Lung (tissue), 11 donors: ENCODE measurements at regions not wholly inside any gene's neighbourhood (a gene's known extent, or its start where the extent isn't known, plus 50 kb on each side); places are given as distances from the start of the nearest gene placed in this dataset.

Source experiments
- ATAC-seq: fragments of 200-7000 bp; cut with Tn5 transposase; one replicate; pipeline ENCODE4 v1.9.1; 2020; ENCODE audit warnings: moderate number of reproducible peaks; ENCODE audit not compliant: insufficient read depth, low FRiP score
- DNase-seq, 3 donors: peaks; one replicate each; pipeline ENCODE4 v3.0.0-alpha.2; 2013 to 2017
- H3K27ac ChIP-seq, 2 donors: one replicate each; pipeline ENCODE4 v1.5.1; 2013; ENCODE audit warnings: mild to moderate bottlenecking in 2 of 2, moderate library complexity in 2 of 2, control low read depth in 1 of 2, inconsistent platforms in 1 of 2, low read depth in 1 of 2, low read length in 1 of 2
- H3K27me3 ChIP-seq, 3 donors: one replicate each; pipeline ENCODE4 v1.5.1; 2013; ENCODE audit warnings: low read length in 2 of 3; ENCODE audit not compliant: control insufficient read depth in 3 of 3, insufficient read depth in 3 of 3
- H3K36me3 ChIP-seq, 4 donors: one replicate each; pipeline ENCODE4 v1.5.1; 2013; ENCODE audit warnings: low read length in 4 of 4, mild to moderate bottlenecking in 1 of 4, moderate library complexity in 1 of 4; ENCODE audit not compliant: control insufficient read depth in 4 of 4, insufficient read depth in 4 of 4
- H3K4me1 ChIP-seq, 5 donors: one replicate each; pipeline ENCODE4 v1.5.1; 2013; ENCODE audit warnings: low read length in 5 of 5, mild to moderate bottlenecking in 2 of 5, moderate library complexity in 1 of 5; ENCODE audit not compliant: control insufficient read depth in 5 of 5, insufficient read depth in 5 of 5
- H3K4me3 ChIP-seq: one replicate; pipeline ENCODE4 v1.5.1; 2013; ENCODE audit warnings: mild to moderate bottlenecking, control low read depth, moderate library complexity
- H3K9ac ChIP-seq, 2 donors: one replicate each; pipeline ENCODE4 v1.5.1; 2013; ENCODE audit warnings: low read length in 2 of 2, control low read depth in 1 of 2; ENCODE audit not compliant: insufficient read depth in 1 of 2
- H3K9me3 ChIP-seq, 4 donors: one replicate each; pipeline ENCODE4 v1.5.1; 2013; ENCODE audit warnings: low read length in 3 of 4, mild to moderate bottlenecking in 1 of 4, moderate library complexity in 1 of 4; ENCODE audit not compliant: control insufficient read depth in 4 of 4, insufficient read depth in 3 of 4
- WGBS, 2 donors: extraction: QIAGEN DNeasy Blood & Tissue Kit; methylation state at CpG; one replicate each; pipeline ENCODE4 v1.1.7; 2013; 5-methylcytosine and 5-hydroxymethylcytosine counted together
- TF ChIP-seq, protein P1 (sequence below): IDR thresholded peaks from 2 replicates; pipeline ENCODE4 v1.5.1; 2012; ENCODE audit warnings: mild to moderate bottlenecking; ENCODE audit errors: control extremely low read depth, extremely low read depth
- donor health status: control.
- donor health status: control.
- donor health status: Bipolar disorder and iron deficiency.
- donor health status: healthy.
- donor health status: DM: yes; HTN: yes; CAD: no.

DNA sequence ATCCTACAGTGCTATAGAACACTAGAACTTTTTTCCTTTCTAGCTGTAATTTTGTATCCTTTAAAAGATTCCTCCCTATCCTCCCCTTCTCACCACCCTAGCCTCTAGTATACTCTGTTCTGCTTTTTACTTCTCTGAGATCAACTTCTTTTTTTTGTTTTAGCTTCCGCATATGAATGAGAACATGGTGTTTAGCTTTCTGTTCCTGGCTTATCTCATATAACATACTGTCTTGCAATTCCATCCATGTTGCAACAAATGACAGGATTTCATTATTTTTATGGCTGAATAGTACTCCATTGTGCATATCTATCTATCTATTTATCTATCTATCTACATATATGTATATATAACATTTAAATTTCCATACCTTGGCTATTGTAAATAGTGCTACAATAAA, 126.0 kb upstream of the MAN2A1 start:
- H3K4me1 ChIP-seq, result no peaks in the 10 kb centered on the region
- H3K4me3 ChIP-seq, result no peak overlapping the region
- ATAC-seq (peak; percentile 27), DNase-seq (no peak)
- TF ChIP-seq, protein P1, sequence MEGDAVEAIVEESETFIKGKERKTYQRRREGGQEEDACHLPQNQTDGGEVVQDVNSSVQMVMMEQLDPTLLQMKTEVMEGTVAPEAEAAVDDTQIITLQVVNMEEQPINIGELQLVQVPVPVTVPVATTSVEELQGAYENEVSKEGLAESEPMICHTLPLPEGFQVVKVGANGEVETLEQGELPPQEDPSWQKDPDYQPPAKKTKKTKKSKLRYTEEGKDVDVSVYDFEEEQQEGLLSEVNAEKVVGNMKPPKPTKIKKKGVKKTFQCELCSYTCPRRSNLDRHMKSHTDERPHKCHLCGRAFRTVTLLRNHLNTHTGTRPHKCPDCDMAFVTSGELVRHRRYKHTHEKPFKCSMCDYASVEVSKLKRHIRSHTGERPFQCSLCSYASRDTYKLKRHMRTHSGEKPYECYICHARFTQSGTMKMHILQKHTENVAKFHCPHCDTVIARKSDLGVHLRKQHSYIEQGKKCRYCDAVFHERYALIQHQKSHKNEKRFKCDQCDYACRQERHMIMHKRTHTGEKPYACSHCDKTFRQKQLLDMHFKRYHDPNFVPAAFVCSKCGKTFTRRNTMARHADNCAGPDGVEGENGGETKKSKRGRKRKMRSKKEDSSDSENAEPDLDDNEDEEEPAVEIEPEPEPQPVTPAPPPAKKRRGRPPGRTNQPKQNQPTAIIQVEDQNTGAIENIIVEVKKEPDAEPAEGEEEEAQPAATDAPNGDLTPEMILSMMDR, result no peak
- no peaks in the 10 kb centered on the region for H3K36me3 ChIP-seq
- H3K9ac ChIP-seq, result no peak overlapping the region
- H3K9me3 ChIP-seq, result no peaks in the 10 kb centered on the region
- no peaks in the 10 kb centered on the region for H3K27me3 ChIP-seq
- WGBS, 2 donors, result 86 to 90% methylated on average over 1 of the region's 1 CpG
- no peak overlapping the region for H3K27ac ChIP-seq

GRCh38 chr5:109563189-109563588, 126.5 kb upstream of the MAN2A1 start:
- WGBS, 2 donors, result 79 to 86% methylated on average over 1 of the region's 1 CpG
- TF ChIP-seq, protein P1, result no peak
- H3K4me1 ChIP-seq, result no peaks in the 10 kb centered on the region
- no peak overlapping the region for H3K27ac ChIP-seq
- no peaks in the 10 kb centered on the region for H3K27me3 ChIP-seq
- H3K9me3 ChIP-seq, result no peaks in the 10 kb centered on the region
- no peak overlapping the region for H3K4me3 ChIP-seq
- H3K36me3 ChIP-seq, result no peaks in the 10 kb centered on the region
- H3K9ac ChIP-seq, result no peak overlapping the region
- DNase-seq (no peak), ATAC-seq (no peak)

GRCh38 chr5:109562441-109562840, 127.3 kb upstream of the MAN2A1 start:
- Histone ChIP-seq H3K36me3 (no peaks in the 10 kb centered on the region), H3K27ac (no peak overlapping the region), H3K9me3 (no peaks in the 10 kb centered on the region), H3K9ac (no peak overlapping the region), H3K4me1 (no peaks in the 10 kb centered on the region), H3K27me3 (no peaks in the 10 kb centered on the region), H3K4me3 (no peak overlapping the region)
- DNase-seq (no peak), ATAC-seq (no peak)
- TF ChIP-seq, protein P1, result no peak
- WGBS, 2 donors, result 83 to 90% methylated on average over 3 of the region's 3 CpGs

DNA sequence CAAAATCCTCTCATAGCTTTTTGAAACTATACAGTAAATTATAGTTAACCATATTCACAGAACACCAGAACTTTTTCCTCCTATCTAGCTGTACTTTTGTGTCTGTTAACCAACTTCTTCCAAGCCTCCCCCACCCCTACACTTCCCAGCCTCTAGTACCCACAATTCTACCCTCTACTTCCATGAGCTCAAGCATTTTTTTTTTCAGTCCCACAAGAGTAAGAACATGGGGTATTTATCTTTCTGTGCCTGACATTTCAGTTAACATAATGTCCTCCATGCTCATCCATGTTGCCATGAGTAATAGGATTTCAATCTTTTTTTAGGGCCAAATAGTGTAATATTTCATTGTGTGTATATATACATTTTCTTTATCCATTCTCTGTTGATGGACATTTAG, 128.3 kb upstream of the MAN2A1 start:
- TF ChIP-seq, protein P1, result no peak
- no peak for ATAC-seq
- Histone ChIP-seq H3K36me3 (no peaks in the 10 kb centered on the region), H3K4me3 (no peak overlapping the region), H3K9me3 (no peaks in the 10 kb centered on the region), H3K27me3 (no peaks in the 10 kb centered on the region), H3K4me1 (no peaks in the 10 kb centered on the region), H3K9ac (no peak overlapping the region), H3K27ac (no peak overlapping the region)
- no peak for DNase-seq
